ENCODE measurements at regions not wholly inside any gene's neighbourhood (a gene's known extent, or its start where the extent isn't known, plus 50 kb on each side); places are given as distances from the start of the nearest gene placed in this dataset.

DNA sequence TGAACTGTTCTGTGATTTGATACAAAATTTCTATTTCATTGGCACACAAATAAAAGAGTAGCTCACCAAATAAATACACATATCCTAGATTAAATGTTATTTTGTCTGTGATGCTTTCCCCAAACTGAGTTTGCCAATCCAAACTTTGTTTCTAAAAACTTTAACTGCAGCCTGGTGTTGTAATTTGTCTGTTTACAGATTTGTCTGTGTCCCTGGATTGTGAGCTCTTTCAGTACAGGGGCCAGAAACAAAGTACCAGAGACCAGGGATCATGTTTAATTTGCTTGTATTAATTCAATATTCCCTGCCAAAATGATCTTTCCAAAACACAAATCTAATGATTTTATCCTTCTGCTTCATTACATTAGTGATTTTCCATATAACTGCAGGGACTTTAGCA is 1044.6 kb upstream of the GJE1 start:
- no peak overlapping the region for H3K27ac ChIP-seq (replicated peaks)
- no peak for TF ChIP-seq CTCF (IDR thresholded peaks at IDR 0.05; ENCODE audit: borderline replicate concordance)

DNA sequence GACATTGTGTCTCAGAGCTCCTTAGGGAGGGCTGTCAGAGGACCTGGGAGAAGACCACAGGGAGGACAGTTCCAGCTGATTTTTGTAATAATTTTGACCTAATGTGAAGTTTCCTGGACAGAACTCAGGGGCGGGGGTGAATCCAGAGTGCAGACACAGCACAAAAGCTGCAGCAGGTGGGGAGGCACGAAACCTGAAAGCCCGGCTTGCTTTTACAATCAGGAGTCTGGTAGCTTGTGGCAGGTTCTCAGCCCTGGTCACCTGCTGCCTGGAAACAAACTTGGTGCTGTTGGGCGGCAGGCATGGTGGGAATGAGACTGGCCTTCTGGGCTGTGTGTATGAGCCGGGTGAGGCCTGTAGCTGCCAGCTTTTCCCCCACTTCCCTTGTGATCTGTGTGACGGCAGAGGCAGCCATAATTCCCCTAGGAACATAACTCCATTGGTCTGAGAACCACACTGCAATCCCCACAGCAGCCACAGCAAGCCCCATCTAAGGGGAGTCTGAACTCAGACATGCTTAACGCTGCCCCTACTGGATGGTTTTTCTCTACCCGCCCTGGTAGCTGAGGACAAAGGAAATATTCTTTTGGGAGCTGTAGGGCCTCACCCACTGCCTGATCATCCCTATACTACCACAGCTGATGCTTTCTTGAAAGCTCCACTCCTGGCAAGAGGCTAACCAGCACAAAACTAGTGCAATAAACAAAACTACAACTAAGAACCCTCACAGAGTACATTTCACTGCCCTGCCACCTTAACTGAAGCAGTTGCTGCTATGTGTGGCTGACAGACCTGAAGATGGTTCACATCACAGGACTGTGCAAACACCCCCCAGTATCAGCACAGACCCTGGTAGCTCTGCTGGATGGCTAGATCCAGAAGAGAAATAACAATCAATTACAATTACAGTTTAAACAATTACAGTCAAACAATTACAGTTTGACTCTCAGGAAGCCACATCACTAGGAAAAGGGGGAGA is 1055.1 kb upstream of the GJE1 start:
- no peaks in the 10 kb centered on the region for H3K4me1 ChIP-seq
- no peaks in the 10 kb centered on the region for H3K9me3 ChIP-seq (replicated peaks)
- no peak for DNase-seq
- no peak overlapping the region for H3K27ac ChIP-seq (replicated peaks)
- no peaks in the 10 kb centered on the region for H3K36me3 ChIP-seq
- TF ChIP-seq CTCF (IDR thresholded peaks at IDR 0.05; ENCODE audit: borderline replicate concordance), result peak; percentile 11
- H3K27me3 ChIP-seq (ENCODE audit: low read depth), result no peaks in the 10 kb centered on the region
- intact Hi-C loops (cut with micrococcal nuclease), result no loop called here
- H3K4me3 ChIP-seq, result no peak overlapping the region

More for the DNA sequence above, 1044.6 kb upstream of the GJE1 start:
- DNase-seq, result no peak
- Histone ChIP-seq H3K36me3 (no peaks in the 10 kb centered on the region), H3K27me3 (ENCODE audit: low read depth) (no peaks in the 10 kb centered on the region), H3K4me1 (no peaks in the 10 kb centered on the region), H3K4me3 (no peak overlapping the region), H3K9me3 (replicated peaks) (peaks cover 7% of the 10 kb centered on the region)
- intact Hi-C loops (cut with micrococcal nuclease), result no loop called here

DNA sequence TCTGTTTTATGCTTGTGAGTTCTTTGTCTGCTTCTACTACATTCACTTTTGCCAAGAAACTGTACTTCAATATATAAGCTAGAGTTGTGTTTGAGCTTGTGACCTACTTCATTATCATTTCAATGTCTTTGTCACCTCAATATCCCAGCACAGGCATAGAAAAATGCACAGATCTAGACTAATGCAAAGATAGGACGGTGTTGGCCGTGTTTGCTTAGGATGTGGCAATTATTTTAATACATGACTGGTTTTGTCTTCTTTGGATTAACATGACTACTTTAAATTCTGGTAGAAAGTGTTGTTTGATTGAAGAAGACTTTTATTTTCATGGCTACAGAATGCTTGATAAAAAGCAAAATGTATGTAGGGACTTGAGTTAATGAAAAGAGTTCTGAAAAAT is 1075.0 kb upstream of the GJE1 start:
- Histone ChIP-seq H3K4me3 (no peak overlapping the region), H3K36me3 (no peaks in the 10 kb centered on the region), H3K27ac (replicated peaks) (no peak overlapping the region), H3K27me3 (ENCODE audit: low read depth) (no peaks in the 10 kb centered on the region), H3K9me3 (replicated peaks) (no peaks in the 10 kb centered on the region), H3K4me1 (no peaks in the 10 kb centered on the region)
- intact Hi-C loops (cut with micrococcal nuclease), result no loop called here
- DNase-seq, result no peak
- no peak for TF ChIP-seq CTCF (IDR thresholded peaks at IDR 0.05; ENCODE audit: borderline replicate concordance)

- H3K9me3 ChIP-seq (replicated peaks), result no peaks in the 10 kb centered on the region
- intact Hi-C loops (cut with micrococcal nuclease), result no loop called here
- no peak overlapping the region for H3K4me3 ChIP-seq
- TF ChIP-seq CTCF (IDR thresholded peaks at IDR 0.05; ENCODE audit: borderline replicate concordance), result no peak
- no peaks in the 10 kb centered on the region for H3K4me1 ChIP-seq
- DNase-seq, result no peak
- H3K27ac ChIP-seq (replicated peaks), result no peak overlapping the region
- H3K36me3 ChIP-seq, result no peaks in the 10 kb centered on the region
- H3K27me3 ChIP-seq (ENCODE audit: low read depth), result no peaks in the 10 kb centered on the region
Observed at GRCh38 chr6:141056945-141057625, 1075.6 kb upstream of the GJE1 start.

GRCh38 chr6:141050471-141050870 is 1082.3 kb upstream of the GJE1 start:
- Histone ChIP-seq H3K27me3 (ENCODE audit: low read depth) (no peaks in the 10 kb centered on the region), H3K9me3 (replicated peaks) (peaks cover 18% of the 10 kb centered on the region), H3K4me1 (peaks cover 7% of the 10 kb centered on the region), H3K27ac (replicated peaks) (no peak overlapping the region), H3K4me3 (no peak overlapping the region), H3K36me3 (no peaks in the 10 kb centered on the region)
- no peak for DNase-seq
- intact Hi-C loops (cut with micrococcal nuclease), result no loop called here
- no peak for TF ChIP-seq CTCF (IDR thresholded peaks at IDR 0.05; ENCODE audit: borderline replicate concordance)
